ENCODE measurements at regions not wholly inside any gene's neighbourhood (a gene's known extent, or its start where the extent isn't known, plus 50 kb on each side); places are given as distances from the start of the nearest gene placed in this dataset.
"Not testable (repeated sequence)": the region's sequence is repeated elsewhere in the genome, so short reads cannot be mapped to it uniquely, and the experiment has no call there.

- DNase-seq (ENCODE audit: insufficient read length, low spot score); FAIRE-seq: not testable (repeated sequence)
Measured at GRCh38 chr2:111429353-111429752, 308.6 kb downstream of the BCL2L11 start.

DNA sequence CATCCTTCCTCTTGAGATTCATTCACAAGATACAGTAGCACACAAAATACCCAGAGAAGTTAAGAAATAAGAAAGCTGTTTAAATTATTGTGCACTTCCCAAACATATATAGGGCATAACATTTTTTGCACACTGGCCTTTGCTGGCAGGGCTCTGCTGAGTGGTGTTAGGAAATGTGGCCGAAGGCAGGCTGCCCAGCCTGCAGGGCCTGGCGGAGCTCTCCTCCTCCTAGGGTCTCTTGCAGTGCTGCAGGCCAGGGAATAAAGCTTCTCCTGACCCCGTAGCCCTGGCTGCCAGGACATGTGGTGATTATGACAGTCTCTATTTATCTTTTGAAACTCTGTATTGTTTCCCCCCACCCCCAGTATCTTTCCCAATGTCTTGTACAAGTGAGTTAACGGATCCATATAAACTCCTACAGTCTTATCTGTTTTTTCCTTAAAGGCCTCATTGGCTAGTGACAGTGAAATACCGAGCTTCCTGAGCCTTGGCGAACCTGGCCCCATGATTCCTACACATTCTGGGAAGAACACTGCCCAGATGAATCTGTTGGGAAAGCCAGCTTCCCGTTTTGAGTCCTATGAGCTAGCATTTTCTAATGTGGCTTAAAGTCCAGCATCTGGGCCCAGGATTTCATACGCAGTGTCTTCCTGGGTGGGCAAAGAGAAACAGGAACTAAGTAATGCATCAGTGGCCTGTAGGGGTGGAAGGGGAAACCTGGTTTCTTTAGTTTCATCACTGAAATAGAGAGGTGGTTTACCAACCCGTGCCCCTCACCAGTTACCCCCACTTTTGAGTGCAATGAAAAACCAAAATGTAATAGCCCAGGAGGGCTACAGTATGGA lies 310.3 kb downstream of the BCL2L11 start:
- FAIRE-seq; DNase-seq (ENCODE audit: insufficient read length, low spot score): not testable (repeated sequence)

DNA sequence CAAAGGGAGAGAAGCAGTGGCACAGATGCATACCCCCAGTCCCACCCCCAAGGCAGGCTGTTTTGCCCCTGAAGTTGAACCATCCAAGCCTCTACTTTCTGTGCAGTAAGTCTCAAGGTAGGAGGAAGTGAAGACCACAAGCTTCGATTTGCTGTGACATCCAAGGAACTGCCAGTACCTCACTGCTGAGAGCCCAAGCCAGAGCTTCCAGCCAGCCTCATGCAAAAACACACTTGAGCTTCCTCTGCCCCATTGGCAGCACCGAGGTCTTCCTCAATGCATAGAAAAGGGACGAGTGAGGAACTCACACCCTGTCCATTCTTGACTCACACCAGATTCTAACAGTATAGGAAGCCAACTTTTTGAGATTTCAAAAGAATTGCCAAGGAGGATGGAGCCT lies 311.7 kb downstream of the BCL2L11 start:
- DNase-seq (ENCODE audit: insufficient read length, low spot score); FAIRE-seq: not testable (repeated sequence)

GRCh38 chr2:111432916-111433499 lies 312.3 kb downstream of the BCL2L11 start:
- not testable (repeated sequence) for FAIRE-seq; DNase-seq (ENCODE audit: insufficient read length, low spot score)

DNA sequence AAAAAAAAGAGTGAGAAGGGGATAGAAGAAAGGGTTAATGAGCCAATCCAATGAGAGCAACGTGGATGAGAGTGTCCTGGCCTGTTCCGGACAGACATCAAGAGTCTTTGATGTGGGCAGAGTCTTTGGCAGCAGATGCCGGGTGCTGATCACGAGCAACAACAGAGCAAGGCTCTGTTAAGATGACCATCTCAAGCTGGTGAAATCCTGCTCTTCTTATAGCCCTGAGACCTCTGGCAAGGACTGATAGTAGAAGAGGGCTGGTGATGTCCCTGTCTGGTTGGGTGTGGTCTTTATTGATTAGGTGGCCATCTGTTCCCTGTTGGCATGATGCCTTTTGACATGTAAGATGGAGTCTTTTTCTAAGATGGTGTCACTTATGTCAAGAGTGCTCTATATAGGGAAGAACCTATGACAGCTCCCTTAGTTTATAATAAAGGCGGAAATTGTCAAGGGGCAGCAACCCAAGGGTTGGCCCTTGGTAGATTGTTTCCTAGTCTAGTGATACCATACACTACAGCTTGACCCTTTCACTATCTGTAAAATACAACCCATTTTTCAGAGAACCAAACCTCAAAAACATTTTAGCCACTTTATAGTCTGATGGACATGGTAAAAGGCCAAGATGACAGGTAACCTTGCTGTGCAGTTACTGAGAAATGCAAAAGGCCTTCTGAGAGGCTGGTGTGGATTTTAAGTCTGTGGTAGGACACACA lies 313.3 kb downstream of the BCL2L11 start:
- DNase-seq (ENCODE audit: insufficient read length, low spot score); FAIRE-seq: not testable (repeated sequence)

DNA sequence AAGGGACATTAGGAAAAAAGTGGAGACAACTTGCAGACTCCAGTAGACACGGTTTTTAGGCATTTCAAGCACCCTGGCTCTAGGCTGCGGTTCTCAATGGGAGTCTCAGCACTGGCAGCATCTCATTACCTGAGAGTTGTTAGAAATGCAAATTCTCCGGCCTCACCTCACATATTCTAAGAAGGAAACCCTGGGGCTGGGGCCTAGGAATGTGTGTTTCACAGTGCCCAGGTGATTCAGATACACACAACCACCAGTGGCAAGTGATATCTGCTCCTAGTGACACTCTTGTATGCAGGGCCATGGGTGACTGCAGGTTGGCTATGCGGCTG lies 313.9 kb downstream of the BCL2L11 start:
- DNase-seq (ENCODE audit: insufficient read length, low spot score); FAIRE-seq: not testable (repeated sequence)

GRCh38 chr2:111435553-111436310 lies 315.0 kb downstream of the BCL2L11 start:
- DNase-seq (ENCODE audit: insufficient read length, low spot score); FAIRE-seq: not testable (repeated sequence)

DNA sequence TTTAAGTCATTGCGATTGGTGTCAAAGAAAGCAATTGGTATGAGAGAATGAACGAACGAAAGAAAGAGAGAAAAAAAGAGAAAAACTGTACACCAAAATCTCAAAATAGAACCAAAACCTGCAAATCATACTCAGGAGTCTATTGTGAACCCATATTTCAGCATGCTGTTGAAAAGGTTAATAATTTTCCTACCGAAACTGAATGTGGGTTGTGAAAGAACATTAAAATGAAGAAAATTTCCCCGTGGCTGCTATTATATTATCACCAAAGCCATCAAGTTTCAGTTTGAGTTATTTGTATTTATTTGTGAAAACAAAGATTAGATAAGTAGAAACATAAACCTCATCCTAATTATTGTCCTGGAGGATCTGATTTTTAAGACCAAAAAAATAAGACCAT lies 315.7 kb downstream of the BCL2L11 start:
- not testable (repeated sequence) for FAIRE-seq; DNase-seq (ENCODE audit: insufficient read length, low spot score)

GRCh38 chr2:111437288-111437990 lies 316.7 kb downstream of the BCL2L11 start:
- FAIRE-seq; DNase-seq (ENCODE audit: insufficient read length, low spot score): not testable (repeated sequence)

DNA sequence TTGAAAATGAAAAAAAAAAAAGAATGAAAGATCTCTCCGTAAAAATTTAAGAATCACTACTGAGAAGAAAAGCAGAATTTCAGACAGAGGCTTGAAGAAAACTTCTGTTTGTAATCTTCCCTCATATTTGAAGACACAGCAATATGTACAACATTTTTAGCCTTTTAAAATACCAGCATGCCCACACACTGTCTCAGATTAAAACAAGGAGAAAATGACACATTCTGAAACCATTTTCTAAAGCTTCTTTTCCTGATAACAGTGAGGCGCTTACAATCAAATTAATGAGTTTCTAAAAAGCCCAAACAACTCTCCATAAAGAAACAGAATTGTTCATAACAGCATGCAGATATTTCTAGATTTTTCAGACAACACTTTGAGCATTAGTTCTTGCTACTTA lies 317.4 kb downstream of the BCL2L11 start:
- FAIRE-seq; DNase-seq (ENCODE audit: insufficient read length, low spot score): not testable (repeated sequence)

- not testable (repeated sequence) for DNase-seq (ENCODE audit: insufficient read length, low spot score); FAIRE-seq
Measured at GRCh38 chr2:111439237-111439636, 318.5 kb downstream of the BCL2L11 start.

DNA sequence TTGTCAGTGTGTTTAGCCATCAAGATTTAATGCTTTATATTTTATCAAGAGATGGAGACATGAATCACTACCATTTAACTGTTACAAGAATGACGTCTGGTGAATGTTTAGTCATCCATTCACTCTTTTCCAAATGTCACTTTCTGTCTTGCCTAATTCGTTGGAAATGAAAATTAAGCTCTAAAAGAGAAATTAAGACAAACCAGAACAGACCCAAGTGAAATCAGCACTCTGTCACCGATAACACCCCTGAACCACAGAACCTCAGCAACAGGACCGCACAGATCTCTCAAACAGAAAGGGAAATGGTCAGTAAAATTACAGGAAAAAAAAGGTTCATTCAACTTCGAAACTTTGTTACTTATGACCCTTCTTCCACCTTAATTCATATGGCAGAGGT lies 320.9 kb downstream of the BCL2L11 start:
- FAIRE-seq; DNase-seq (ENCODE audit: insufficient read length, low spot score): not testable (repeated sequence)

DNA sequence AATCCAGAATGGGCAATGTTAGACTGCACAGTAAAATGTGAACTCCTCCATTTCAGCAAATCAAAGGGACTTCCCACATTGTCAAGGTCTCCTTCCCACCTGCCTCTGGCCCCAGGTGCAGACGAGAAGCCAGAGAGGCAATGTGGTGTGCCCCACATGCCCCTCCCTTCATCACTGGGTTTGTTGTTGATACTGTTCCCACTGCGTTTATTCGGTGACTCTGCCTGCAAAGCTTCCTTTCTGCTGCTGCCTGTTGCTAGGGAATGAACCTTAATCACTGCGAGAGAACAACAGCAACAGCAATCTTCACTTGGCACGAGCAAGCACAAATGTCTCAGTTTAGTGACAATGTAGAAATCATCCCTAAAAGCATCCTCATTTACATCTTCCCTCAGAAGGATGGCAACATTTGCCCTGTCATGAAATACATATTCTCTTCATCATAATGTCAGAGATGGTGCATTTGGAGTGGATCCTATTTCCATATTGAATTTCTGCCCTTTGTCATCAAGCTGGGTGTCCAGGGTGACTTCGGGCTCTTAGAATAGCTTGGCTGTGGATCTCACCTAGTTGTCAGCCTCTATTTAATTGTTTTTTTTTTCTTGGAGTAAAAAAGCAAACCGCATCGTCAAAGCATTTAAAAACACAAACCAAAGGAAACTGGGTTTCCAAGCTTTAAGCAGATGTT lies 322.2 kb downstream of the BCL2L11 start:
- DNase-seq (ENCODE audit: insufficient read length, low spot score); FAIRE-seq: not testable (repeated sequence)

DNA sequence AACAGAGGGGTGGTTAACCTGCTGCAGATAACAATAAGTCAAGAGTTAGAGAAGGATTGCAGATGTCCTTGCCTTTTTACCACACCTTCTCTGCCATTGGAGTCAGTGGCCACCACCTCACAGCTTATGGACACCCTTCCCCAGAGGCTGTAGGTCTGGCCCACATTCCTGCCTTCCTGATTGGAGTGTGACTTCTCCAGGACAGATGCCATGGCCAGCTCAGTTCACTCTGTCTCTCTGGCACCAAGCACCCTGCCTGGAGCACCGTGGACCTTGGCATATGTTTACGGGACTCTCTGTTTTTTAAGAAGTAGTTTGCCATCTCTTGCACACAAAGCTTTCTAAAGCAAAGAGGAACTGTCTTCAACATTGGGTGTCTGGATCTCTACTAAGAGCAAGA lies 323.8 kb downstream of the BCL2L11 start:
- DNase-seq (ENCODE audit: insufficient read length, low spot score); FAIRE-seq: not testable (repeated sequence)

DNA sequence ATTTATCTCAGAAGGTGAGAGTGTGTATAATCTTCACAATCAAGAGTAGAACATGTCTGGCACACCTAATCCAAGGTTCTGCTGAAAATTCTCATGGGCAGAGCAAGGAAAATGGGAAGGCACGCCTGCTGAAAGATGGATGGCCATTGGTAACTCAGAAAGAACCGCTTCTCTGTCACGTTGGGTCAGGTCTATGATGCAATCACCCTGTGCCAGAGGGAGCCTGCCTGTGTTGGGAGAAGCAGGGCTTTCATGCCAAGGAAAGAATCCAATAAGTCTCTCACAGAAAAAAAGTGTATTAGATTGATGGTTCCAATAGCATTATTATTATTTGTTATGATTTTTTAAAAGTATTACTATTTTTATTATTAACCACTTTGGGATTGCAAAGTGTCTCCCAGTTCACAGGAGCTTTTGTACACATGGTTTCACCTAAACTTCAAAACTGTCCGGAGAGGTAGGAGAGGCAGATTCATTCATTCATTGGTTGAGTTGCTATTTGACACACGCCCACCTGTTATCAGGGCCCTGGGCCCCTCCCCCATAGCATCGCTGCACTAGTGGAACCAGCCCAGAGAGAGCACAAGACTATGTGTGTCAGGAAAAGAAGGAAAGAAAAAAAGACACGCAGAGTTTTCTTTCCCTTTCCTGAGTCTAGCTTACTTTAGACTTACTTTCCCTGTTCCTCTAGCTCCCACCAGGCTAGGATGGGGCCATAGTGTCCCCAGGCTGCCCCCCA lies 324.6 kb downstream of the BCL2L11 start:
- FAIRE-seq; DNase-seq (ENCODE audit: insufficient read length, low spot score): not testable (repeated sequence)

GRCh38 chr2:111445941-111446340 lies 325.2 kb downstream of the BCL2L11 start:
- DNase-seq (ENCODE audit: insufficient read length, low spot score); FAIRE-seq: not testable (repeated sequence)

GRCh38 chr2:111447482-111447881 lies 326.8 kb downstream of the BCL2L11 start:
- FAIRE-seq; DNase-seq (ENCODE audit: insufficient read length, low spot score): not testable (repeated sequence)

GRCh38 chr2:111448796-111449195 lies 328.1 kb downstream of the BCL2L11 start:
- FAIRE-seq; DNase-seq (ENCODE audit: insufficient read length, low spot score): not testable (repeated sequence)

All from GM12891 (cell line).